Loucy (cell line): ENCODE measurements at regions not wholly inside any gene's neighbourhood (a gene's known extent, or its start where the extent isn't known, plus 50 kb on each side); places are given as distances from the start of the nearest gene placed in this dataset.

Experiments used
- EZH2phosphoT487 ChIP-seq: fragments of 200-600 bp; IDR thresholded peaks from 2 replicates; pipeline ENCODE4 v1.6.1; 2018; ENCODE audit warnings: antibody characterized with exemption, mild to moderate bottlenecking, moderate library complexity, borderline replicate concordance
- TF ChIP-seq, protein P1 (sequence below): fragments of 200-600 bp; sonication (generic); conservative IDR thresholded peaks from 2 replicates; pipeline ENCODE4 v1.5.1; 2014; ENCODE audit warnings: mild to moderate bottlenecking, antibody characterized with exemption, low read length

DNA sequence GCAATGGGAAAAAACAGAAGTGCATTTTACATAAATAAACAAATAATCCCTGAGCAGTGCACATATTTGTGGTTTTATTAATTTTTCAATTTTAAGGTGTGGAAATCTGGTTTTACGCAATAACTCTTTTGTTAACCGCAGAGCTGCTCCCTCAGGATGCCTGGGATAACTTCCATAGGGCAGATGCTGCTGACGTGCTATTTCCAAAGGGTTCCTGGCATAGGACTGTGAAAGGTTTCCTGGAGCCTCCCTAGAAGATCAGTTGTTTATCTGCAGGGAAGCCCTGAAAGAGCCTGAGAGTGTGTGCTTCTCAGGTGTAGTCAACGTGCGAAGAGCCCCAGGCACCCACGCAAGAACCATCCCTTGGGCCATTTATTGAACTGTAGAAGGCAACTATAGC is 443.5 kb downstream of the PLK2 start:
- TF ChIP-seq, protein P1, sequence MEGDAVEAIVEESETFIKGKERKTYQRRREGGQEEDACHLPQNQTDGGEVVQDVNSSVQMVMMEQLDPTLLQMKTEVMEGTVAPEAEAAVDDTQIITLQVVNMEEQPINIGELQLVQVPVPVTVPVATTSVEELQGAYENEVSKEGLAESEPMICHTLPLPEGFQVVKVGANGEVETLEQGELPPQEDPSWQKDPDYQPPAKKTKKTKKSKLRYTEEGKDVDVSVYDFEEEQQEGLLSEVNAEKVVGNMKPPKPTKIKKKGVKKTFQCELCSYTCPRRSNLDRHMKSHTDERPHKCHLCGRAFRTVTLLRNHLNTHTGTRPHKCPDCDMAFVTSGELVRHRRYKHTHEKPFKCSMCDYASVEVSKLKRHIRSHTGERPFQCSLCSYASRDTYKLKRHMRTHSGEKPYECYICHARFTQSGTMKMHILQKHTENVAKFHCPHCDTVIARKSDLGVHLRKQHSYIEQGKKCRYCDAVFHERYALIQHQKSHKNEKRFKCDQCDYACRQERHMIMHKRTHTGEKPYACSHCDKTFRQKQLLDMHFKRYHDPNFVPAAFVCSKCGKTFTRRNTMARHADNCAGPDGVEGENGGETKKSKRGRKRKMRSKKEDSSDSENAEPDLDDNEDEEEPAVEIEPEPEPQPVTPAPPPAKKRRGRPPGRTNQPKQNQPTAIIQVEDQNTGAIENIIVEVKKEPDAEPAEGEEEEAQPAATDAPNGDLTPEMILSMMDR: no peak
- TF ChIP-seq EZH2phosphoT487: no peak
